H1 (cell line): ENCODE measurements at regions not wholly inside any gene's neighbourhood (a gene's known extent, or its start where the extent isn't known, plus 50 kb on each side); places are given as distances from the start of the nearest gene placed in this dataset.

Experiments used
- ATF3 ChIP-seq: IDR thresholded peaks from 2 replicates; pipeline ENCODE4 v1.6.1; 2011; ENCODE audit warnings: low read depth, mild to moderate bottlenecking, low read length; ENCODE audit not compliant: insufficient read depth
- CHD7 ChIP-seq: fragments of 300-600 bp; sonication (generic); IDR thresholded peaks from 2 replicates; pipeline ENCODE4 v1.7.1; 2012; ENCODE audit warnings: low read length, moderate library complexity, mild to moderate bottlenecking, inconsistent platforms; ENCODE audit not compliant: insufficient replicate concordance
- CREB1 ChIP-seq: IDR thresholded peaks from 2 replicates; pipeline ENCODE4 v1.6.1; 2012; ENCODE audit warnings: inconsistent platforms
- GABPA ChIP-seq: IDR thresholded peaks from 2 replicates; pipeline ENCODE4 v1.6.1; 2011; ENCODE audit warnings: mild to moderate bottlenecking, low read length, moderate library complexity, borderline replicate concordance; ENCODE audit not compliant: insufficient read depth
- GTF2F1 ChIP-seq: IDR thresholded peaks from 2 replicates; pipeline ENCODE4 v1.6.1; 2012; ENCODE audit warnings: low read depth, low read length, improper control_type of control experiment, borderline replicate concordance
- PHF8 ChIP-seq: fragments of 200-600 bp; sonication (generic); conservative IDR thresholded peaks from 2 replicates; pipeline ENCODE4 v1.7.1; 2012; ENCODE audit warnings: low read depth, mild to moderate bottlenecking, inconsistent platforms, low read length, moderate library complexity
- RAD21 ChIP-seq, 2 experiments: IDR thresholded peaks in 1 of 2; conservative IDR thresholded peaks in 1 of 2; 2 replicates each; pipeline ENCODE4 v1.6.1; 2011; ENCODE audit warnings: low read depth in 2 of 2, low read length in 2 of 2, improper control_type of control experiment in 1 of 2, inconsistent platforms in 1 of 2, mild to moderate bottlenecking in 1 of 2, moderate library complexity in 1 of 2
- SIN3A ChIP-seq, 2 experiments: IDR thresholded peaks in 1 of 2; conservative IDR thresholded peaks in 1 of 2; 2 replicates each; pipeline ENCODE4 v1.6.1; 2011 to 2012; ENCODE audit warnings: low read length in 2 of 2, improper control_type of control experiment in 1 of 2, low read depth in 1 of 2, mild to moderate bottlenecking in 1 of 2
- SP4 ChIP-seq: IDR thresholded peaks from 2 replicates; pipeline ENCODE4 v1.6.1; 2012; ENCODE audit warnings: low read length, inconsistent platforms
- SRF ChIP-seq: IDR thresholded peaks from 2 replicates; pipeline ENCODE4 v1.6.1; 2011; ENCODE audit warnings: mild to moderate bottlenecking, low read depth, low read length, moderate library complexity
- SUZ12 ChIP-seq: fragments of 200-600 bp; sonication (generic); IDR thresholded peaks from 2 replicates; pipeline ENCODE4 v1.6.1; 2012; ENCODE audit warnings: mild to moderate bottlenecking, inconsistent platforms, low read length, moderate library complexity, mixed read lengths

- TF ChIP-seq RAD21 (IDR thresholded peaks at IDR 0.05 in 1 of 2, conservative IDR thresholded peaks at IDR 0.05 in 1 of 2; ENCODE audit: low read depth in 2 of 2, low read length in 2 of 2) (peak; percentile 96 to 97), ATF3 (no peak), SIN3A (conservative IDR thresholded peaks at IDR 0.05 in 1 of 2, IDR thresholded peaks at IDR 0.05 in 1 of 2; ENCODE audit: low read depth in 1 of 2, low read length in 2 of 2) (no peak), PHF8 (no peak), CHD7 (no peak), CREB1 (peak; percentile 31; the same call in 1 of the 2 replicates), SUZ12 (no peak), GABPA (no peak), GTF2F1 (no peak), SP4 (no peak), SRF (no peak)
These were observed 426.9 kb downstream of the CDH2 start (continued) for GRCh38 chr18:27750014-27750413.
